ENCODE measurements at regions not wholly inside any gene's neighbourhood (a gene's known extent, or its start where the extent isn't known, plus 50 kb on each side); places are given as distances from the start of the nearest gene placed in this dataset.

GRCh38 chr5:82346399-82347165, 68.4 kb upstream of the RPS23 start:
- intact Hi-C loops (cut with micrococcal nuclease), result no loop called here
- TF ChIP-seq CTCF (IDR thresholded peaks at IDR 0.05), result no peak
- no peaks in the 10 kb centered on the region for H3K9me3 Mint-ChIP-seq

DNA sequence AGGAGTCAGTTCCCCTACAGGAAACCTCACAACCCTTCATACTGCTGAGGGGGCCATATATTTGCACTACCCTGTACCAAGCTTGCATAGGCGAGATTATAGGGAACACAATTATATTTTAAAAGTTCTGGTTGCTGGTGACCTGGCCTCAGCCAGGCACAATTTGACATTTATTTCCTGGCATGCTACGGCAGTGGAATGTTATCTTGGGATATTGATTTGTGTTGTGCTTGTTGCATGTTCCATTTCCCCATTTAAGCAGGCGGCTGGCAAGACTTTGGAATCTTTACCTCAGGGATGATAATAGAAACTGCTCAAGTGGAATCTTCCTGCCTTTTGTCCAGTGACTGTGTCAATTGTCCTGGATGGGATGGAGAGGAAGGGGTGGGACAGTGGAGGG, 67.0 kb upstream of the RPS23 start:
- Mint-ChIP-seq H3K4me1 (ENCODE audit: low read depth) (no peaks in the 10 kb centered on the region), H3K27me3 (peaks cover 11% of the 10 kb centered on the region), H3K27ac (no peak overlapping the region), H3K4me3 (no peak overlapping the region), H3K36me3 (ENCODE audit: low read depth) (no peaks in the 10 kb centered on the region), H3K9me3 (no peaks in the 10 kb centered on the region)
- CTCF ChIA-PET, result no interaction called here
- TF ChIP-seq CTCF (IDR thresholded peaks at IDR 0.05), result no peak
- POLR2A ChIA-PET, result no interaction called here
- no peak for DNase-seq
- intact Hi-C loops (cut with micrococcal nuclease), result no loop called here
- ATAC-seq, result no peak

More at GRCh38 chr5:82346399-82347165, 68.4 kb upstream of the RPS23 start:
- Mint-ChIP-seq H3K4me3 (no peak overlapping the region), H3K36me3 (ENCODE audit: low read depth) (no peaks in the 10 kb centered on the region), H3K27me3 (peaks cover 6% of the 10 kb centered on the region), H3K27ac (no peak overlapping the region), H3K4me1 (ENCODE audit: low read depth) (no peaks in the 10 kb centered on the region)
- ChIA-PET CTCF (no interaction called here), POLR2A (no interaction called here)
- DNase-seq, result no peak
- no peak for ATAC-seq

DNA sequence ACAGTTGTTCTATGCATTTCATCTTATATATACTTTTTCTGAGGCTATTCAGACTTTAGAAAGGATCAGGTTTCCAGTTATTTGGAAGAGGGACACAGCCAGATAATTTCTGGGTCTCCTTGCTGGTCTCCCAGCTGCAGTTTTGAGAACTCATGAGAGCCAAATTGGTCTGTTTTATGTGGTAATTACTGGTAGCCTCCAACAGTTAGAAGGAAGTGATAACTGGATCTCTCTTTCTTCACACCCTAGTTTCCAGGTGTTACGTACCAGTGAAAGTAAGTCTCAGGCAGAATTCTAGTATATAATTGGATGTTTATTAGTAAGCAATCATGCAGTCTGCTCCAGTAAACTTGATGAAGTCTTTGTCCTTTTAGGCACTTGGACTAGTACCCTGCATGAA, 63.2 kb upstream of the RPS23 start:
- no peaks in the 10 kb centered on the region for H3K36me3 Mint-ChIP-seq (ENCODE audit: low read depth)
- intact Hi-C loops (cut with micrococcal nuclease), result no loop called here
- DNase-seq (no peak), ATAC-seq (no peak)
- CTCF ChIA-PET, result interaction anchor here (0.9 kb wide), 1 partner anchor 9 kb away, joined by 5 read pairs; no protein-coding TSS in a partner anchor
- TF ChIP-seq CTCF (IDR thresholded peaks at IDR 0.05), result no peak
- POLR2A ChIA-PET, result no interaction called here
- no peaks in the 10 kb centered on the region for H3K9me3 Mint-ChIP-seq
- H3K4me3 Mint-ChIP-seq, result no peak overlapping the region
- H3K27me3 Mint-ChIP-seq, result peaks cover 12% of the 10 kb centered on the region
- H3K27ac Mint-ChIP-seq, result no peak overlapping the region
- no peaks in the 10 kb centered on the region for H3K4me1 Mint-ChIP-seq (ENCODE audit: low read depth)

- Mint-ChIP-seq H3K4me3 (no peak overlapping the region), H3K27me3 (peaks cover 12% of the 10 kb centered on the region), H3K36me3 (ENCODE audit: low read depth) (no peaks in the 10 kb centered on the region), H3K4me1 (ENCODE audit: low read depth) (no peaks in the 10 kb centered on the region), H3K9me3 (no peaks in the 10 kb centered on the region), H3K27ac (no peak overlapping the region)
- CTCF ChIA-PET, result no interaction called here
- DNase-seq, result no peak
- no peak for ATAC-seq
- intact Hi-C loops (cut with micrococcal nuclease), result no loop called here
- no peak for TF ChIP-seq CTCF (IDR thresholded peaks at IDR 0.05)
- POLR2A ChIA-PET, result no interaction called here
These were observed 62.6 kb upstream of the RPS23 start for GRCh38 chr5:82340799-82341198.

DNA sequence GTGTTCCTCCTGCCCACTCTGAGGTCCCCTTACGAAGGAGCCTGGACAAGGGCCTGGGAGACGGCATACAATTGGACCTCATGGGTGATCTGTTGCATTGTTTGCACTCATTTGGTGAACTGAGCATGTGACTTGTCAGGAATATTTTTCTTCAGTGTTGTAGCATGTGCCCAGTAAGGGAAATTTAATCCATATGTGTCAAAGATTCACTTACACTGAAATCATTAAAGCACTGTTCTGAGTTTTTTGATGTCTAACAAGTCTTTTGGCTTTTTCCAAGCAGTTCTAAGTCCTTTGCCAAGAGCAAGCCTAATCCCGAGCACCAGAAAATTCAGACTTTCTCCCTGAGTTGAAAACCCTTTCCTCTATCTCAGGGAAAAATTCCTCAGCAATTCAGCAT, 61.6 kb upstream of the RPS23 start:
- peaks cover 10% of the 10 kb centered on the region for H3K27me3 Mint-ChIP-seq

More for the DNA sequence above, 61.6 kb upstream of the RPS23 start:
- ChIA-PET CTCF (no interaction called here), POLR2A (no interaction called here)
- no peak for DNase-seq
- H3K27ac Mint-ChIP-seq, result no peak overlapping the region
- no peak for ATAC-seq
- H3K4me3 Mint-ChIP-seq, result no peak overlapping the region
- no peaks in the 10 kb centered on the region for H3K9me3 Mint-ChIP-seq
- TF ChIP-seq CTCF (IDR thresholded peaks at IDR 0.05), result no peak
- H3K36me3 Mint-ChIP-seq (ENCODE audit: low read depth), result no peaks in the 10 kb centered on the region
- intact Hi-C loops (cut with micrococcal nuclease), result no loop called here
- H3K4me1 Mint-ChIP-seq (ENCODE audit: low read depth), result no peaks in the 10 kb centered on the region
